Kidney (tissue), 13 donors: ENCODE measurements at regions not wholly inside any gene's neighbourhood (a gene's known extent, or its start where the extent isn't known, plus 50 kb on each side); places are given as distances from the start of the nearest gene placed in this dataset.

Source experiments
- DNase-seq, 5 donors: peaks; one replicate each; pipeline ENCODE4 v3.0.0-alpha.2; 2013 to 2020
- FAIRE-seq: peaks from 2 replicates; lab custom pipeline; 2012; peaks lifted over from hg19 to GRCh38; lab: Jason Lieb, UNC
- H3K27ac ChIP-seq, 2 donors: one replicate each; pipeline ENCODE4 v1.7.0; 2013; ENCODE audit warnings: low read depth in 2 of 2, low read length in 2 of 2, inconsistent platforms in 1 of 2
- H3K27me3 ChIP-seq: one replicate; pipeline ENCODE4 v1.7.1; 2013; ENCODE audit warnings: low read length, inconsistent platforms; ENCODE audit not compliant: control insufficient read depth, insufficient read depth
- H3K36me3 ChIP-seq, 3 donors: one replicate each; pipeline versions ENCODE4 v1.7.0 to v1.7.1; 2013; ENCODE audit warnings: low read length in 3 of 3, control low read depth in 1 of 3, inconsistent platforms in 1 of 3; ENCODE audit not compliant: insufficient read depth in 3 of 3, control insufficient read depth in 2 of 3
- H3K4me1 ChIP-seq, 3 donors: one replicate each; pipeline versions ENCODE4 v1.7.0 to v1.7.1; 2013; ENCODE audit warnings: low read length in 3 of 3, inconsistent platforms in 1 of 3, low read depth in 1 of 3; ENCODE audit not compliant: control insufficient read depth in 2 of 3, insufficient read depth in 2 of 3
- H3K4me3 ChIP-seq, 3 donors: one replicate each; pipeline versions ENCODE4 v1.7.0 to v1.8.1; 2013; ENCODE audit warnings: low read length in 3 of 3, control low read depth in 1 of 3, inconsistent platforms in 1 of 3
- H3K9ac ChIP-seq, 3 donors: one replicate each; pipeline versions ENCODE4 v1.7.0 to v1.7.1; 2013; ENCODE audit warnings: low read length in 3 of 3, control low read depth in 1 of 3, inconsistent platforms in 1 of 3
- H3K9me3 ChIP-seq, 3 donors: one replicate each; pipeline versions ENCODE4 v1.7.0 to v1.7.1; 2013; ENCODE audit warnings: low read length in 3 of 3, control low read depth in 1 of 3, inconsistent platforms in 1 of 3; ENCODE audit not compliant: control insufficient read depth in 2 of 3, insufficient read depth in 1 of 3
- CTCF ChIP-seq: IDR thresholded peaks from 3 replicates; pipeline ENCODE4 v1.5.1; 2012; ENCODE audit warnings: mild to moderate bottlenecking, moderate library complexity, borderline replicate concordance; ENCODE audit not compliant: insufficient read depth; ENCODE audit errors: extremely low read depth
- intact Hi-C: fragments of 100-400 bp; cut with DNase I; formaldehyde crosslinking; loops from one replicate; pipeline ENCODE4 v1.11.1; 2022
- donor health status: control.
- donor health status: control.
- donor health status: control.
- donor health status: control.
- donor health status: control.
- donor health status: DM: yes; HTN: yes; CAD: no.
- donor health status: Normal renal cell carcinoma (clear cell type).

DNA sequence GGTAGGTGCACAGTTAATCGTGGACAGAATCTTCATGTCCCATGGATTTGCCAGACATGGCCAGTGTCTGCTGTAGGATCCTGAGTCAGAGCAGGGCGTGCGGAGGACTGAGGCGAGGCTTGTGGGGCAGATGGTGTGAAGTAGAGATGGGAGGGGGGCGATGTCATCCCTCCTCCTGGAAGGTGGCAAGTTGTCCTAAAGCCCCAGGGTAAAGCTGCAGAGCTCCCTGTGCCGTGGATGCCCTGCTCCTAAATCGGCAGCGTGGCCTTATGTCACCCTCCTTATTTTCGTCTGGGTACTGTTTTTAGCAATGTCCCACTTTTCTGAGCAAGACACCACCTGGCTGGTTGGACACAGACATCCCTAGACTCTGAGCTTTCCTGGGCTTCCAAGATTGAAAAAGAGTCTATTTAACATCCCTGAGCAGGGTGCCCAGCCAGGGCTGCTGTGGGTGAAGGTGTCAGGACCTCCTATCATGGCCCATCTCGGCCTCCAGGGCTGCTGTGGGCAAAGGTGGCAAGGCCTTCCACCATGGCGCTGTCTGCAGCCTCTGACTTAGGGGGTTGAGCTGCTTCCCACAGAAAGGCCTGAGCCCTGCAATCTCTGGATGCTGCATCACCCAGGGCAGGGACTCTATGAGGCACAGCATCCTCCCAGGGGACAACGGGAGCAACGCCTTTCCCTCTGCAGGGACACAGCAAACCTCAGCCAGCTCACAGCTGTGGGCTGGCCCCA lies 145.4 kb downstream of the TTLL2 start:
- Histone ChIP-seq H3K9ac (no peak overlapping the region), H3K4me1 (no peaks in the 10 kb centered on the region), H3K36me3 (no peaks in the 10 kb centered on the region), H3K27ac (no peak overlapping the region), H3K27me3 (no peaks in the 10 kb centered on the region), H3K9me3 (no peaks in the 10 kb centered on the region), H3K4me3 (no peak overlapping the region)
- no peak for TF ChIP-seq CTCF
- intact Hi-C loops: no loop called here
- DNase-seq (no peak), FAIRE-seq (no peak)

GRCh38 chr6:167470836-167471547 lies 146.1 kb downstream of the TTLL2 start:
- Histone ChIP-seq H3K4me3 (no peak overlapping the region), H3K36me3 (no peaks in the 10 kb centered on the region), H3K27me3 (no peaks in the 10 kb centered on the region), H3K9me3 (no peaks in the 10 kb centered on the region), H3K27ac (no peak overlapping the region), H3K4me1 (no peaks in the 10 kb centered on the region), H3K9ac (no peak overlapping the region)
- intact Hi-C loops: no loop called here
- FAIRE-seq (no peak), DNase-seq (no peak)
- no peak for TF ChIP-seq CTCF

DNA sequence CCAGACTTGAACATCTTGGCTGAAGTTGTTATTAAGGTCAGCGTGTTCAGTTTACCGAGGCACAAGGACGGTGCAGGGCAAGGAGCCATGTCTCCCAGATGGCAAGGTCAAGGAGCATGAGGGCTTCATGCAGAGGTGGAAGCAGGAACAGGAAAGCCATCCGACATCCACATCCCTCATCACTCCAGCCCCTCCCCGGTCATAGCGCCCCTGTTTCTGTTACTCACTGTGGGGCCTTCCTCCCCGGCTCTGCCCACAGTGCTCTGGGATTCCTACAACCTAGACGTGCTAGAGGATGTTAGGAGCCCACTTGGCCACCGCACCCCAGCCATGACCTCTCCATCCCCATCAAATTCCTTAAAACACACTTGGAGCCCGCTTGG lies 146.7 kb downstream of the TTLL2 start:
- Histone ChIP-seq H3K4me3 (no peak overlapping the region), H3K27me3 (no peaks in the 10 kb centered on the region), H3K9me3 (no peaks in the 10 kb centered on the region), H3K27ac (no peak overlapping the region), H3K36me3 (no peaks in the 10 kb centered on the region), H3K4me1 (no peaks in the 10 kb centered on the region), H3K9ac (no peak overlapping the region)
- DNase-seq (no peak), FAIRE-seq (no peak)
- TF ChIP-seq CTCF: no peak
- intact Hi-C loops: no loop called here
